MM.1S (cell line): ENCODE measurements at regions not wholly inside any gene's neighbourhood (a gene's known extent, or its start where the extent isn't known, plus 50 kb on each side); places are given as distances from the start of the nearest gene placed in this dataset.

Source experiments
- CTCF ChIP-seq: fragments of 300-600 bp; sonication (generic); IDR thresholded peaks from 2 replicates; pipeline ENCODE4 v1.5.1; 2016; ENCODE audit warnings: antibody characterized with exemption, low read length, mixed read lengths
- EZH2phosphoT487 ChIP-seq: fragments of 300-600 bp; sonication (generic); IDR thresholded peaks from 2 replicates; pipeline ENCODE4 v1.6.1; 2018; ENCODE audit warnings: antibody characterized with exemption, low read length

GRCh38 chr2:117199511-117199910 is 615.0 kb upstream of the DDX18 start:
- no peak for TF ChIP-seq EZH2phosphoT487
- TF ChIP-seq CTCF = no peak
